GM12865 (cell line): ENCODE measurements at regions not wholly inside any gene's neighbourhood (a gene's known extent, or its start where the extent isn't known, plus 50 kb on each side); places are given as distances from the start of the nearest gene placed in this dataset.

Experiments
- DNase-seq: peaks from one replicate; pipeline ENCODE4 v3.0.0; 2010; ENCODE audit warnings: low read depth
- H3K4me3 ChIP-seq: 2 replicates; pipeline ENCODE4 v1.5.1; 2011; ENCODE audit warnings: mild to moderate bottlenecking, low read depth, low read length, control low read depth
- CTCF ChIP-seq: IDR thresholded peaks from 2 replicates; pipeline ENCODE4 v1.5.1; 2011; ENCODE audit warnings: low read length, control low read depth, low read depth, inconsistent platforms; ENCODE audit not compliant: insufficient read depth; ENCODE audit errors: missing control alignments

DNA sequence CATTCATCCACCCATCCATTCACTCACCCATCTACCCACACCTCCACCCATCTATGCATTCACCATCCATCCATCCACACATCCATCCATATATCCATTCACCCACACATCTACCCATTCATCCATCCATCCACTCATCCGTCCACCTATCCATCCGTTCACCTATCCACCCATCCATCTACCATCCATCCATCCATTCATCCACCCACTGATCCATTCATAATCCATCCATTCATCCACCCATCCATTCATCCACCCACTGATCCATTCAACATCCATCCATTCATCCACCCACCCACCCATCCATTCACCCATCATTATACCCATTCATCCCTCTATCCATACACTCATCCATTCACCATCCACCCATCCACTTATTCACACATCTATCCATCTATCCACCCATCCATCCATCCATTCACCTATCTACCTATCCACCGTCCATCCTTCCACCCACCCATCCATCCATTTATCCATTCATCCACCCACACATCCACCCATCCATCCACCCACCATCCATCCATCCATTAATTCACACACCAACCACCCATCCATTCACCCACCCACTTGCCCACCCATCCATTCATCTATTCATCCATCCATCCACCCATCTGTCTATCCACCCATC, 336.5 kb upstream of the IRX4 start:
- TF ChIP-seq CTCF, result no peak
- H3K4me3 ChIP-seq, result no peak overlapping the region
- DNase-seq, result no peak

- H3K4me3 ChIP-seq, result no peak overlapping the region
- TF ChIP-seq CTCF, result no peak
- DNase-seq, result no peak
Observed at GRCh38 chr5:2217219-2217618, 334.5 kb upstream of the IRX4 start.

DNA sequence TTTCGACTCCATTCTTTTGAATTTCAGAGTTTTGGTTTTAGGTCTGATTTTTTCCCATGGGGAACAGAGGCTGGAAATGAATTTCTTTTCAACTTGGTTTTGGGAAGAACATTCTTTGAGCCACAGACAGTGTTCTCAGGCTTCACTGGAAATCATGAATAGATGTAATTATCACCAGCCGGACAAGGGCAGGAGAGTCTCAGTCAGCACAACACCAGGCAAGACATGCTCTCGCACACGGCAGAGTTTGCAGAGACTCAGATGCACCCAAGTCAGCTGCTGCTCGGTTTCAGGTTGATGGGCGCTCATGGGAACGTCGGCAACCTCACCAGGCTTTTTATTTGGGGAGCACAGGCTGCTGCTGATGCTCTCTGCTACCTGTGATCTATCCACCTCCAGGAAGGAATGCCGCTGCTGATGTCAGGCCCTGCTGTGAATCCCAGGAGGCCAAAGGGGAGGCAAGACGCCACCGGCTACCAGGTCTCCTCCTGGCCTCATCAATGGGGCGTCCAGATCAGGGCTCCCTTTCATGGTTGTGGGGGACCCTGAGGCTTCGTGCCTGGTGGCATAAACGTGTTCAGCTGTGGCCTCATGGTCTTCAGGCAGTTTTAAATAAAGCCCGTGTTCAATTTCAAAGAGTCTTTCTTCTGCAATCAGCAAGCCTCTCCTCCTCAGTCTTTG, 332.3 kb upstream of the IRX4 start:
- DNase-seq, result no peak
- TF ChIP-seq CTCF, result no peak

GRCh38 chr5:2213121-2213730, 330.5 kb upstream of the IRX4 start:
- no peak for DNase-seq
- no peak overlapping the region for H3K4me3 ChIP-seq
- TF ChIP-seq CTCF, result no peak

More for the DNA sequence above, 332.3 kb upstream of the IRX4 start:
- no peak overlapping the region for H3K4me3 ChIP-seq

- no peak for DNase-seq
Observed at GRCh38 chr5:2212481-2212880, 329.8 kb upstream of the IRX4 start.

GRCh38 chr5:2208239-2208544, 325.5 kb upstream of the IRX4 start:
- no peak for TF ChIP-seq CTCF
- DNase-seq, result no peak
- no peak overlapping the region for H3K4me3 ChIP-seq

More at GRCh38 chr5:2212481-2212880, 329.8 kb upstream of the IRX4 start:
- TF ChIP-seq CTCF, result no peak
- no peak overlapping the region for H3K4me3 ChIP-seq
